ENCODE measurements at regions not wholly inside any gene's neighbourhood (a gene's known extent, or its start where the extent isn't known, plus 50 kb on each side); places are given as distances from the start of the nearest gene placed in this dataset.

GRCh38 chr16:79361132-79361751 is 239.3 kb downstream of the MAF start:
- H3K27ac ChIP-seq (ENCODE audit: low read depth in 1 of 2, low read length in 2 of 2), result no peak overlapping the region
- H3K27me3 ChIP-seq (ENCODE audit: control insufficient read depth in 4 of 4, insufficient read depth in 4 of 4, low read length in 3 of 4), result no peaks in the 10 kb centered on the region
- H3K4me3 ChIP-seq (ENCODE audit: low read depth in 1 of 3, low read length in 3 of 3), result no peak overlapping the region
- no peak for DNase-seq (ENCODE audit: low spot score)
- no peak overlapping the region for H3K9ac ChIP-seq (ENCODE audit: low read depth in 1 of 2, low read length in 2 of 2)
- TF ChIP-seq RAD21 (IDR thresholded peaks at IDR 0.05) (no peak), JUND (IDR thresholded peaks at IDR 0.05) (no peak), HNF4A (conservative IDR thresholded peaks at IDR 0.05) (no peak), YY1 (IDR thresholded peaks at IDR 0.05) (no peak), MAX (IDR thresholded peaks at IDR 0.05) (no peak), ZBTB33 (IDR thresholded peaks at IDR 0.05) (no peak), FOXA2 (IDR thresholded peaks at IDR 0.05) (no peak), TAF1 (conservative IDR thresholded peaks at IDR 0.05) (no peak), REST (IDR thresholded peaks at IDR 0.05) (no peak), NR2F2 (IDR thresholded peaks at IDR 0.05) (no peak), CTCF (IDR thresholded peaks at IDR 0.05; ENCODE audit: low read depth, low read length, missing input control) (no peak), RXRA (IDR thresholded peaks at IDR 0.05) (no peak), EGR1 (IDR thresholded peaks at IDR 0.05; ENCODE audit: low read depth in 2 of 2) (no peak), SP1 (IDR thresholded peaks at IDR 0.05) (no peak)
- WGBS, result 95% methylated on average over 6 of the region's 6 CpGs
- peaks cover 0 to 7% (median 1%) of the 10 kb centered on the region in 4 donors for H3K9me3 ChIP-seq (ENCODE audit: control insufficient read depth in 4 of 4, low read length in 3 of 4)
- H3K4me1 ChIP-seq (ENCODE audit: control insufficient read depth in 4 of 4, insufficient read depth in 4 of 4, low read length in 3 of 4), result no peaks in the 10 kb centered on the region
- H3K36me3 ChIP-seq (ENCODE audit: control insufficient read depth in 4 of 4, insufficient read depth in 3 of 4, low read depth in 1 of 4, low read length in 3 of 4), result no peaks in the 10 kb centered on the region

- H3K9me3 ChIP-seq (ENCODE audit: control insufficient read depth in 4 of 4, low read length in 3 of 4), result peaks cover 0 to 7% (median 1%) of the 10 kb centered on the region in 4 donors
- H3K27me3 ChIP-seq (ENCODE audit: control insufficient read depth in 4 of 4, insufficient read depth in 4 of 4, low read length in 3 of 4), result no peaks in the 10 kb centered on the region
- no peak for DNase-seq (ENCODE audit: low spot score)
- H3K27ac ChIP-seq (ENCODE audit: low read depth in 1 of 2, low read length in 2 of 2), result no peak overlapping the region
- no peaks in the 10 kb centered on the region for H3K36me3 ChIP-seq (ENCODE audit: control insufficient read depth in 4 of 4, insufficient read depth in 3 of 4, low read depth in 1 of 4, low read length in 3 of 4)
- no peak overlapping the region for H3K4me3 ChIP-seq (ENCODE audit: low read depth in 1 of 3, low read length in 3 of 3)
- H3K9ac ChIP-seq (ENCODE audit: low read depth in 1 of 2, low read length in 2 of 2), result no peak overlapping the region
- H3K4me1 ChIP-seq (ENCODE audit: control insufficient read depth in 4 of 4, insufficient read depth in 4 of 4, low read length in 3 of 4), result no peaks in the 10 kb centered on the region
- 89% methylated on average over 2 of the region's 2 CpGs for WGBS
- no peak for TF ChIP-seq HNF4G (IDR thresholded peaks at IDR 0.05)
- TF ChIP-seq FOXA1 (IDR thresholded peaks at IDR 0.05), result no peak
- TF ChIP-seq ZBTB33 (IDR thresholded peaks at IDR 0.05), result no peak
- no peak for TF ChIP-seq CTCF (IDR thresholded peaks at IDR 0.05; ENCODE audit: low read depth, low read length, missing input control)
- no peak for TF ChIP-seq GABPA (IDR thresholded peaks at IDR 0.05 in 1 of 2, conservative IDR thresholded peaks at IDR 0.05 in 1 of 2)
- no peak for TF ChIP-seq TAF1 (conservative IDR thresholded peaks at IDR 0.05)
- no peak for TF ChIP-seq JUND (IDR thresholded peaks at IDR 0.05)
- no peak for TF ChIP-seq RAD21 (IDR thresholded peaks at IDR 0.05)
- TF ChIP-seq NR2F2 (IDR thresholded peaks at IDR 0.05), result no peak
Measured at GRCh38 chr16:79360267-79360666, 240.3 kb downstream of the MAF start.
